ENCODE measurements at regions not wholly inside any gene's neighbourhood (a gene's known extent, or its start where the extent isn't known, plus 50 kb on each side); places are given as distances from the start of the nearest gene placed in this dataset.

DNA sequence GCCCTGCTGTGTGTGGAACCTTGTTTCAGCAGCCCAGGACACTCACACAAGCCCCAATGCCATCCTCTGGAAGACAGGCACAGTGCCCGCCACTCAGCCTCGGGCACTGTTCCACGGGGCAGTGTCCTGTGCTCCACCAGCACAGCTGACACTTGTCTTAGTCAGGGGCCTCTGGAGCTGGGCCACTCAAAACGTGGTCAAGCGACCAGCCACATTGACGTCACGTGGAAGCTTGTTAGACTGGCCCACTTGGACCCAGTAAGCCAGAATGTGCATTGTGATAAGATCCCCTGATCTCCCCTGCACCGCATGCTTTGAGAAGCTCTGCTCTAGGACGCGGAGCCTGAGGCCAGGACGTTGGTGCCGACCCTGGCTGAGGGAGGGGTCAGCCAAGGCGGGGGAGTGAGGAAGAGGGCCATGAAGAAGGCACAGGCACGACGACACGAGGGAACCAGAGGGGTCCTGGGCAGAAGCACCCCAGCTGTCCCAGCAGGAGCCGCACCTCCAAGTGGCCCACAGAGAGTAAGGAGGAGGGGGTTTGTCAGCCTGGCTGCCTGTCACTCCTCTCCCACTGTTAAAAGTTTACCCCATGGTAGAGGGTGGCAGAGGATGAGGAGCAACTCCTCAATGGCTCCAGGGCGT is 64.6 kb downstream of the LINC01488 start:
- TF ChIP-seq, protein P1, sequence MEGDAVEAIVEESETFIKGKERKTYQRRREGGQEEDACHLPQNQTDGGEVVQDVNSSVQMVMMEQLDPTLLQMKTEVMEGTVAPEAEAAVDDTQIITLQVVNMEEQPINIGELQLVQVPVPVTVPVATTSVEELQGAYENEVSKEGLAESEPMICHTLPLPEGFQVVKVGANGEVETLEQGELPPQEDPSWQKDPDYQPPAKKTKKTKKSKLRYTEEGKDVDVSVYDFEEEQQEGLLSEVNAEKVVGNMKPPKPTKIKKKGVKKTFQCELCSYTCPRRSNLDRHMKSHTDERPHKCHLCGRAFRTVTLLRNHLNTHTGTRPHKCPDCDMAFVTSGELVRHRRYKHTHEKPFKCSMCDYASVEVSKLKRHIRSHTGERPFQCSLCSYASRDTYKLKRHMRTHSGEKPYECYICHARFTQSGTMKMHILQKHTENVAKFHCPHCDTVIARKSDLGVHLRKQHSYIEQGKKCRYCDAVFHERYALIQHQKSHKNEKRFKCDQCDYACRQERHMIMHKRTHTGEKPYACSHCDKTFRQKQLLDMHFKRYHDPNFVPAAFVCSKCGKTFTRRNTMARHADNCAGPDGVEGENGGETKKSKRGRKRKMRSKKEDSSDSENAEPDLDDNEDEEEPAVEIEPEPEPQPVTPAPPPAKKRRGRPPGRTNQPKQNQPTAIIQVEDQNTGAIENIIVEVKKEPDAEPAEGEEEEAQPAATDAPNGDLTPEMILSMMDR (conservative IDR thresholded peaks at IDR 0.05; ENCODE audit: low read depth, low read length) = no peak
- DNase-seq (ENCODE audit: low read depth) = no peak
- no peak overlapping the region for H3K4me3 ChIP-seq (ENCODE audit: low read length)

DNA sequence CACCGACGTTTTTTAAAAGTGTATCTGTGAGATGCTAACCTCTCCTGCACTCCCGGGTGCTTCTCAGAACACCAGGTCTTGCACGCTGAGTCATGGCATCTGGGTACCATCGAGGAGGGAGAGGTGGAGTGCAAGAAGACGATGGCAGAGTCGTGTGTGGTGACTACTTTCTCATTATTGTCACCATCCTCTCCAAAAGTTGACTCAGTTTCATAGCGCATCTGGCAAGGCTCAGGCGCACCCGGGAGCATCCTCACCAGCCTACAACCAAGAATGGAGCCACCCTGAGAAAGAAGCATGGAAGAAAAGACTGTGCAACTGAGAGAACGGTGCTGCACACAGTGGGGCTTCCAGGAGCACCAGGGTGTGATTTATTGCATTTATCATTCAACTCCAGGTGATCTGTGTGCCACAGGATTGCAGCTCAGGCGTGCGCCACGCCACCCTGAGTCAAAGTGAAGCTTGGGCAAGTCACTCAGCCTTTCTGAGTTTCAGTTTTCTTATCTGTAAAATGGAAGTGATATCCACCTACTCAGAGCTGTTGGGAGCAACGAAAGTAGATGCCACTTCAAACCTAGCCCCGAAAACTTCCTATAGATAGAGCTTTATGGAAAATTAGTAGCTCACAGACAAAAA is 65.4 kb downstream of the LINC01488 start:
- H3K4me3 ChIP-seq (ENCODE audit: low read length) = no peak overlapping the region
- TF ChIP-seq, protein P1 (conservative IDR thresholded peaks at IDR 0.05; ENCODE audit: low read depth, low read length) = no peak
- DNase-seq (ENCODE audit: low read depth) = no peak

DNA sequence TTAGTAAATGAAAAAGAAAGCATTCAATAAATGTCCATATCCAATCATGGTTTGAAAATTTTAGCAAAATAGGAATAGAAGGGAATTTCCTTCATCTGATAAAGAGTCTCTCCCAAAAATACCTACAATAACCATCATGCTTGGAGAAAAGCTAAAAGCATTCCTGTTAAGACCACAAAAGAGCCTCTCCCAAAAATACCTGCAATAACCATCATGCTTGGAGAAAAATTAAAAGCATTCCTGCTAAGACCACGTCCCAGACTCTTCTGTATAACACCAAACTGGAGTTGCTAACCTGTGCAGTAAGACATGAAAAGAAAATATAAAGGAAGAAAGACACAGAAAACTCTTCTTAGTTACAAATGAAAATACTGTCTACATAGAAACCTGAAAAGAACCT is 69.4 kb downstream of the LINC01488 start:
- no peak for DNase-seq (ENCODE audit: low read depth)
- TF ChIP-seq, protein P1 (conservative IDR thresholded peaks at IDR 0.05; ENCODE audit: low read depth, low read length) = no peak
- H3K4me3 ChIP-seq (ENCODE audit: low read length) = no peak overlapping the region

DNA sequence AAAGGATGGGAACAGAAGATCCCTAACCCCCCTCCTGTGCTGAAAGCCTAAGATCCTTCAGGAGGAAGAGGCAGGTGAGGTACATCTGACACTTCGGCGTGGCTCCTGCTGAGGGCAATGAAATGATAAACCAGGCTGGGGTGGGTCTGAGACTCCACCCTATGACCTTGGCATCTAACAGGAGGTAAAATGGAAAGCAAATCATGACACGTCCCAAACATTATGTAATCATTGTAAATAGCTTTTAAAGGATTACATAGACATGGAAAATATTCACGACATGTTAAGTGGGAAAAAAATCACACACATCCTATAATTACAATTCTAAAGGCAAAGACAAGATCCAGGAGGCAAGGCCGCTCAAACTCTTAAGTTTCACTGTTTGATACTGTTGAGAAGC is 70.5 kb downstream of the LINC01488 start:
- no peak for DNase-seq (ENCODE audit: low read depth)
- no peak overlapping the region for H3K4me3 ChIP-seq (ENCODE audit: low read length)
- TF ChIP-seq, protein P1 (conservative IDR thresholded peaks at IDR 0.05; ENCODE audit: low read depth, low read length) = no peak

DNA sequence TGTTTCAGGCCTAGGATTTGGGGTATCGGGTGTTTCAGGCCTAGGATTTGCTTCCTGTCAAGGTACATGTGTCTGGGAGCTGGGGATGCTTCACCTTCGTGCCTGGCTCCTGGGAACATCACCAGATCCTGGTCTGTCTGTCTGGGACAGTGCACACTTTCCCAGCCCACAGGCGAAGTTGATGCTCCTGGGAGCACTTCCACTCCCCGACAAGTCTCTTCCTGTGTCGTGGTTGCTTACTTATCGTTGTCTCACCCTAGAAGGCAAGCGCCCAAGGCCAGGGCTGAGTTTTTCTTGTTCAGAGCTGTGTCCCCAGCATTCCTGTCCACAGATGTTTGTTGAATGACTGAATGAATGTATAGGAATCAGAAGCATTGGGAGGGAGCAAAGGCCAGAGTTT is 71.5 kb downstream of the LINC01488 start:
- TF ChIP-seq, protein P1 (conservative IDR thresholded peaks at IDR 0.05; ENCODE audit: low read depth, low read length) = no peak
- H3K4me3 ChIP-seq (ENCODE audit: low read length) = no peak overlapping the region
- DNase-seq (ENCODE audit: low read depth) = no peak

DNA sequence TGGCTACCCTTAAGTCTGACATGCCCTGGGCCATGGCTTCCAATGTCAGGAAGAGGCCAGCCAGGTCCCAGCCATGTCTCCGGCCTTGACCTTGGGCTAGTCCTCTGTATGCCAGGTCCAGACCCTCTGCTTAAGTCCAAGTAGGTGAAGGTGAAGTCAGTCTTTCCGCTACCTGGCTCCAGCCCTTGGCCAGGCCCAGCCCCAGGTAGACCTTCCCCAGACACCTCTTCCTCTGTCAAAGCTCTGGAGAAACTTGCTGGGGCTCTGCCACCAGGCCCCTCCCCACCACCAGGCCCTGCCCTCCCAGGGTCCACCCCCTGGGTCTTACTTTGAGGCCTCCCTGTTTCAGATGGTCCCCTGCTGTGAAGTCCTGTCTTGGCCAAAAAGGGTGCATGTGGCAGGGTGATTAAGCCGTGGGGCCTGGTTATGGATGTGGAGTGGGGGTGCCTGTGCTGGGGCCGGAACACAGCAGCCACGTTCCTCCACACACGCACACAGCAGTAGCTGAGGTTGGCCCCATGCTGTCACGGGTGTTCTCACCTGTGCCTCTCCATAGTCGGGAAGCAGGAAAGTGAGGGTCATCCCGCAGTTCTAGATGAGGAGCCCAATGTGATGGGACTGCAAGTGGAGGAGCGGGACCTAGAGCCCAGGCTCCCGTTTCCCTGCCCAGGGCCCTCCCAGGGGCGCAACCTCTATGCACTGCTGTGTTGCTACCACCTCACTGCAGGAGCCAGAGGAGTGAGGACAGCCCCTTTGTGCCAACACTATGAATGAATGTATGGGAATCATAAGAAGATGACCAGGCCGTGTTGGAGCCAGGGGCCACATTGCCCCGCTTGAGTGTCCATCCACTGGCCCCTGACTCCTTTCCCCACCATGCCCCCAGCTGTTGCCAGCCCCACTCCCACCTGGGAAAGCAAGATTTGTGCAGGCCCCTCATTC is 72.2 kb downstream of the LINC01488 start:
- H3K4me3 ChIP-seq (ENCODE audit: low read length) = no peak overlapping the region
- TF ChIP-seq, protein P1 (conservative IDR thresholded peaks at IDR 0.05; ENCODE audit: low read depth, low read length) = no peak

More for the DNA sequence above, 72.2 kb downstream of the LINC01488 start:
- DNase-seq (ENCODE audit: low read depth) = no peak

Measured in retinal pigment epithelial cell (primary cell).